ENCODE measurements at regions not wholly inside any gene's neighbourhood (a gene's known extent, or its start where the extent isn't known, plus 50 kb on each side); places are given as distances from the start of the nearest gene placed in this dataset.
"Not testable (repeated sequence)": the region's sequence is repeated elsewhere in the genome, so short reads cannot be mapped to it uniquely, and the experiment has no call there.

DNA sequence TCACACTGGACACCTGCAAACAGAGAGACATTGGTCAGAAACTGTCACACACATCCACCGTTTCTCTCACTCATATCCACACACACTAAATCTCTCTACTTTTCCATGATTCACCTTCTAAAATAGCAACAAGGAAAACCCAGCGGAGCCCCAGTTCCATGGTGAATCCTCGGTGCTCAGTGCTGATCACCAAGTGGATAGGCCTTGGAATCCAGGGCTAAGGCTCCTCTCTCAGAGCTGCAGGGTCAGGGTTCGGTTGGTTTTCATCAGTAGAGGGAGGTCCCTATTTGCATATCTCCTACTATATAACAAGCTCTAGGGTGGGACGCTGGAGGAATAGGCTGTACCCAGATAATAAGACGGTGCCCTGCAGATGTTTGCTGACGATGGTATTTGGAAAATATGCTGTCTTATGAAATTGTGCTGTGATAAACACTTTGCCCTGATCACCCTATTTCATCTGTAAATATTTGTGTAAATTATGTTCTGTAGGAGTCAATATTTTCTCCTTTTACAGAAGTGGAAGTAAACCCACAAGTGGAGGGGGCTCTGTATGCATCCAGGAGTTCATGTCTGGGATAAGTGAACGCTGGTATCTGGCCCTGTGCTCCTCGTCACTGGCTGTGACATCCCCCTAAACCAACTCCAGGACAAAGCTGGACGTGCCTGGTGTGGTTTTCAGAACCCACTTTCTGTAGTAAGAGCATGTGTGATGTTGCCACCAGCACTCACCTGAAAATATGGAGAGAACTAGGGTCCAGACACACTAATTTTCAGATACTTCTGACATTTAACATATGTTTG lies 709.2 kb downstream of the TMEM121 start:
- DNase-seq: no peak

DNA sequence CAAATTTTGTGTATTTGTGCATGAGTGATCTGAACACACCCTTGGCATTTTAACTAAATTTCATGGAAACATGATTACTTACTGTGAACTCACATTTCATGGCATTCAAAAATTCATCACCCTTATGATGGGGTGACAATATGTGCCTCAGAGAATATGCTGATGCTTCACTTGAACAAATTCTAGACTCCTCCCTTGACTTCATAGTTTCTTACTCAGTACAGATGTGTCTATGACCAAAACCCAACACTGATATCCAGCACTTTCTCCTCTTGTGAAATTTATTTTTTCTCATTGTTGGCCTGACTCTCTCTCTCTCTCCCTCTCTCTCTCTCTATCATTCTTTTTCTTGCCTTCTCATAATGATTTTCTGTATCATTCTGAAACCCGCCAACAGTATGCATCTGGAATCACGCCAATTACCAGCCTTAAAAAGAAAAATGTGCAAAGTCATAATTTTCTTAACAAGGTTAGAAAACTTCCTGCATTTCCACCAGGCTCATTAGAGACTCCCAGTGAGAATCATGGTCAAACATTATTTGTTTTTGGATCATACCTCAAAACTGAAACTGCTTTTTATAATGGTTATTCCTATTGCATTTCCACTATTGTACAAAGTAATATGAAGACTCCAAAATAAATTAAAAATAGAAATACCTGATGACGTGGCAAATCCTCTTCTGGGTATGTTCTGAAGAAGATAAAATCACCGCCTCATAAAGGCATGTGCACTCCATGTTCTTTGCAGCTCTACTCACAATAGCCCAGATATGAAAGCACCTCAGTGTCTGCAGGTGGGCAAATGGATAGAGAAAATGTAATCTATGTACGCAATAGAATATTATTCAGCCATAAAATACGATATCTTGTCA lies 722.2 kb downstream of the TMEM121 start:
- DNase-seq: no peak

DNA sequence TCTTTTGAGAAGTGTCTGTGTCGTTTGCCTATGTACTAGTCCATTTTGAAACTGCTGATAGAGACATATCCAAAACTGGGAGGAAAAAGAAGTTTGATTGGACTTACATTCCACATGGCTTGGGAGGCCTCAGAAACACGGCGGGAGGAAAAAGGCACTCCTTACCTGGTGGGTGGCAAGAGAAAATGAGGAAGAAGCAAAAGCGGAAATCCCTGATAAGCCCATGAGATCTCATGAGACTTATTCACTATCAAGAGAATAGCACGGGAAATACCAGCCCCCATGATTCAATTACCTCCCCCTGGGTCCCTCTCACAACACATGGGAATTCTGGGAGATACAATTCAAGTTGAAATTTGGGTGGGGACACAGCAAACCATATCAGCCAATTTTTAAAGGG lies 727.6 kb downstream of the TMEM121 start:
- DNase-seq: not testable (repeated sequence)

DNA sequence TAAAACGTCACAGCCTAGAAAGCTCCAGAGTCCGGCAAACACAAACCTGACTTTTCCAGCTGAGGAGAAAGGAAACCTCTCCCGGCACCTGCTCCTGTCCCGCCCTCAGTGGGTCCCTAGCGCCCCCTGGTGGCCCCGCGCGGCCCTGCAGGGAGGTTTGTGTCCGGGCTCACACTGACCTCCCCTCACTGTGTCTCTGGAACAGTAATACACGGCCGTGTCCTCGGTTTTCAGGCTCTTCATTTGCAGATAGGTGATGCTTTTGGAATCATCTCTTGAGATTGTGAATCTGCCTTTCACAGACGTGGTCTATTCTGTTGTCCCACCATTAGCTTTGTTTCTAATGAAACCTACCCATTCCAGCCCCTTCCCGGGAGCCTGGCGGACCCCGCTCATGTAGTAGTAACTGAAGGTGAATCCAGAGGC lies 731.2 kb downstream of the TMEM121 start:
- not testable (repeated sequence) for DNase-seq

DNA sequence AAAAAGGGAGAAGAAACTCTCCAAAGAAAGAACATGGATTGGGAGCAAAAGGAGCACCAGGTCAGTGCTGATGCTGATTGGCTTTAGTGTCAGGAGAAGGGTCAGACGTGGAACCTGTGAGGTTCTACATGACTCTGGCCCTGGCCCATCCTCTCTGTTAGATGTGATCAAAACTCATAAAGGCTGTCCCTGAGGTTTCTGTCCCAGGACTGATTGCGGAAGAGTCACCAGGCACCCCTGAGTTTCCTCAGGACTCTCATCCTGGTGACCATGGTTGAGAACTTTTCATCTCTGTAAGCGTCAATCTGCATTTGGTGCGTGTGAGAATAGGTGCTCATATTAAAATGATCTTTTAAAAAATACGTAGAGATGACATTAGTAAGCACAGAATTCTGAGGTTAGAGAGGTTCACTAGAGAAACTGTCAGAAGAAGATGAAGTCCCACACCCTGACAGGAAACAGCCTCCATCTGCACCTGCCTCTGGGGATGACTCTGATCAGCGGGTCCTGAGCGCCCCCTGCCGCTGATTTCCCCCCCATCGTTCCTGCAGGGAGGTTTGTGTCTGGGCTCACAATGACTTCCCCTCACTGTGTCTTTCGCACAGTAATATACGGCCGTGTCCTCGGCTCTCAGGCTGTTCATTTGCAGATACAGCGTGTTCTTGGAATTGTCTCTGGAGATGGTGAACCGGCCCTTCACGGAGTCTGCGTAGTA lies 741.8 kb downstream of the TMEM121 start:
- no peak for DNase-seq

DNA sequence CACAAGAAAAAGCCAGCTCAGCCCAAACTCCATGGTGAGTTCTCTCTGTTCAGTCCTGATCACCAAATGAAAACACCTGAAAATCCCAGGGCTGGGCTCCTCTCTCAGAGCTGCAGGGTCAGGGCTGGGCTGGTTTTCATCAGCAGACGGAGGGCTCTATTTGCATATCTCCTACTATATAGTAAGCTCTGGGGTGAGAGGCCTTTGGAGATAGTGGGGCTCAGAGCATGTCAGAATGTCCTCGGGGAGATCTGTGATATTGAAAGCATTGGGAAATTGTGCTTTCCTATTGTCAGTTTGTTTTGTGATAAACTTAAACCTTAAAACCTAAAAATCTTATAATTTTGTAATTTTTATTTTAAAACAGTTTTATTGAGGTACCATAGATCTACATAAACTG lies 742.6 kb downstream of the TMEM121 start:
- DNase-seq: no peak

DNA sequence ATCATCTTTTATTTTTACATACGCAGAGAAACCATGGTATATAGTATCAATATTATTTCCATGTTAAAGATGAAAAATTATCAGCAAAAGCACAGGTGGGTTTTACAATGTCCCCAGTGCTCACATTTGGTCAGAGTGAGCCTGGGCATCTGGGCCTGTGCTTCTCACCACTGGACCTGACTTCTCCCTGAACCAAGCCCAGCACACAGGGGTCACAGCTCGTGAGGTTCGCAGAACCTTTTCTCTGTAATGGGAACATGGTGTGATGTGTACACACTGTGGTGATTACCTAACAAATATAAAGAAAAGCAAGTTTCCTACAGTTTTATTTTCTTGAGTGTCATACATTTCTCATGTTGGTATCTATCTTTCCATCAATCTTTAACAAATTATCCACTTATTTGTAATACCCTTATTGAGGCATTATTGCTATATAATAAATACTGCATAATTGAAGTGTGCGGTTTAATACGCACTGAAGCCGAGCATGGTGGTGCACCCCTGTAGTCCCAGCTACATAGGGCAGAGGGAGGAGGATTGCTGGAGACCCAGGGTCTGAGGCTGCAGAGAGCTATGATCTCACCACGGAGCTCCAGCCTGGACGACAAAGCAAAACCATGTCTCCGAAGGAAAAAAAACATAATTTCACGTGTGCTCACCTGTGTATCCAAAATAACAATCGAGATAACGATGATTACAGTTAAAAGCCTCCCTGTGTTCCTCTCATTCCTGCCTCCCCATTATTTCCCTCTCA lies 743.2 kb downstream of the TMEM121 start:
- no peak for DNase-seq

DNA sequence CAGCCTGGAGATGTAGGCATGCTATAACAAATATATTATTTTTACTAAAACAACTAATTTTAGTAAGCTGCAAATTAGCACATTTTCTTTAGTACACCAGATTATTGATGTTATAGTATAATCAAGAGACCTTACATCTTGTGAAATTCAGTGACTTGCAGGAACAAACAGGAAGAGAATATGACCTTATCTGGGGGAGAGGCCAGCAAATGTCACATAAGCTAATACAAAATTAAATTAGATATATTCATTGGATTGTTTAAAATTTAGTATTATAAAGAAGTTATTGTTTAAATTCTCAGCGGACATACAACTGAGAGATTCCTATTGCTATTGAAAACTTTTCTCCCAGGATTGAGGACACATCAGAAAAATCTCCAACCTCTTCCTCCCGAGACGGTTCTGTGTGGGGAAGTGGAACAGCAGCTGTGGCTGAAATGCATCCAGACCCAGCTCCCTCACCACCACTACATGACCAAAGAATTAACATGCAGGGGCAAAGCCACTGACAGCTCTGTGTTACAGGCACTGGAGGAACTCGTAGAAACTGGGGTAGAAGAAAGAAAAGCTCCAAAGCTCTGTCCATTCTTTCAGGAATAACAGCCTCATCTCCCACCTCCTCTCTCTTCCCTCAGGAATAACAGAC lies 744.2 kb downstream of the TMEM121 start:
- DNase-seq: not testable (repeated sequence)

DNA sequence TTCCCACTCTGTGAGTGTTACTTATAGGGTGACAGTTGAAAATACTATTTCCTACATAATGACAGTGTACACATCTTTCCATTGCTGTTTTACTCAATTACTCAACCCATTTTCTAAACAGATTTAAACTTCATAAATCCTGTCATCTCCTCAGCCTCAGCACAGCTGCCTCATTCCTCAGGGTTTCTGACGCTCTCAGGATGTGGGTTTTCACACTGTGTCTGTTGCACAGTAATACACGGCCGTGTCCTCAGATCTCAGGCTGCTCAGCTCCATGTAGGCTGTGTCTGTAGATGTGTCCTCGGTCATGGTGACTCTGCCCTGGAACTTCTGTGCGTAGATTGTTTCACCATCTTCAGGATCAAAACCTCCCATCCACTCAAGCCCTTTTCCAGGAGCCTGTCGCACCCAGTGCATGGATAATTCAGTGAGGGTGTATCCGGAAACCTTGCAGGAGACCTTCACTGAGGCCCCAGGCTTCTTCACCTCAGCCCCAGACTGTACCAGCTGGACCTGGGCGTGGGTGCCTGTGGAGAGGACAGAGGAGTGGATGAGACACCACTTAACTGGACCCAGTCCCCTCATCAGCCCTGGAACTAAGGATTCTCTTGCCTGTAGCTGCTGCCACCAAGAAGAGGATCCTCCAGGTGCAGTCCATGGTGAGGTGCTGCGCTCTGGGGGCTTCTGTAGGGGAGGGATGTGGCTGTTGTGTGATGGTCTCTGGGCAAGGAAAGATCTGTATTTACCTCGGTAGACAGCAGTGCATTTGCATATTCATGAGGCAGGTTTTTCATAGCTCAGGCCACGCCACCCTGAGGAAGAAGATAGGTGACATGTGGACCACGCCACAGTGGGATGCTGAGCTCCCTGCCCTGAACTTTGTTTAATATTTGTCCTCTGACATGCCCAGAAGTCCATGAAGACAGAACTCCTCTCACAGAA lies 750.2 kb downstream of the TMEM121 start:
- DNase-seq: no peak

DNA sequence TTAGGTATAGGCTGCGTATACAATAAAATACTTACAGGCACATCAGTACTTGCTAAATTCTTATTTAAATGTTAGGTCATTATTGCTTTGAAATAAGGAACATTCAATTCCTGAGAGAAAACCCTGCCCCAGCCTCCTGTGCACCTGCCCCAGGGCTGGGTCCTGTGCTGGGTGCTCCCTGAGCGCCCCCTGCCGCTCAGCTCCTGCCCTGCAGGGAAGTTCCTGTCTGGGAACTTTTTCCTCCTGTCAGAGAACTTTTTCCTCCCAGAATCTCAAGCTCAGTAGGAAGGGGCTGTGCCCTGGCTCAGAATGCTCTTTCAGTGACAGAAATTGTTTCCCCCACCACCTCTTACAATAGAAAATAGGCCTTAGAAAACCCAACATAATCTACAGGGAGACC lies 751.1 kb downstream of the TMEM121 start:
- DNase-seq: no peak

DNA sequence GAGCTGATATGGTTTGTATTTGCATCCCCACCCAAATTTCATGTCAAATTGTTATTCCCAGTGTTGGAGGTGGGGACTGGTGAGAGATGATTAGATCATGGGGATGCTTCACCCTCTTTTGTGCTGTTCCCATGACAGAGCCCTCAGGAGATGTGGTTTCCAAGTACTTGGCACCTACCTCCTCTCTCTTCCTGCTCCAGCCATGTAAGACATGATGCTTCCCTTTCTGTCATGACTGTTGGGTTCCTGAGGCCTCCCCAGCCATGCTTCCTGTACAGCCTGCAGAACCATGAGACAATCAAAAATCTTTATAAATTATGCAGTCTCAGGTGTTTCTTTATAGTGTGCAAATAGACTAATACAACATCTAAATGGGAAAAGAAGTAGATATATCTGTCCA lies 754.5 kb downstream of the TMEM121 start:
- no peak for DNase-seq

DNA sequence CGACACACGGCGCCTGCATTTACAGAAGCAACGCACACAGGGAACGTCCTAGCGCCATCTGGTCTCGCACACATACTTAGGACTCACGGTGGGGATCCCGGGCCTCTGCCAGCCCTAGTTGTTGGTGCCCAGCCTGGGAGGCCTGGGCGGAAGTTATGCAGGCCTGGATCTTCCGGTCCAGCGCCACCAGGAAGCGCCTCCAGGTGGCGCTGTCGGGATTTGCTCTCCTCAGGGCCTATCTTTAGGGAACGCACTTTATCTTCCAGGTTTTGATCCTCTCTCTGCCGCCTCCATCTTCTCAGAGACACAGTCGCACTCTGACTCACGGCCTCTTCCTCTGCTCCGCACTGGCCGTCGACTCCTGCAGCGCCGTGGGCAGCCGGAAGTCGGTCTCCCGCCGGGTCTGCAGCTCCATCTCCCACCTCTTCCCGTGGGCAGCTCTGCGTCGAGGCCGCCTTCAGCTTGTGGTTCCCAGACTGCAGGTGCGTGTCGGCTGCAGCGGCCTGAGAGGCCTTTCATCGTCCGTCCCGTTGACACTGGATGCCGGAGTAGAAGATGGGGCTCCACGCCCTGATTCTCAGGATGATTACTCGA lies 760.4 kb downstream of the TMEM121 start:
- no peak for DNase-seq

DNA sequence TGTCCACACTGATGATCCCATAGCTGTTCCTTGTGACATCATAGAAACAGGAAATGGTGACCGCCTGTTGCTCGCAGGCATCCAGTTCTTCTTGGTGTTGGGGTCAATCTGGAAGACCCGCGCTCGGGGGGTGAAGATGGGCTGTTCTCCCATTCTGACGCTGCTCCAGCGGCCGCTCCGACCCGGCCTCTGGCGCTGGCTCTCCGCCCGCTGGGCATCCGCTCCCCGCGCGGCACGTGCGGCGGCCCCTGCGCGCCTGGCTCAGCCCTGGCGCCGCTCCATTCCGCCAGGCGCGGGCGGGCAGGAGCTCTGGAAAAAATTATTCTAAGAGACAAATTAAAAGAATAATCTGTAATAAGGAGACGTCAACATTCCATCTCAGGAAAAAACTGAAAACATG lies 761.1 kb downstream of the TMEM121 start:
- no peak for DNase-seq

DNA sequence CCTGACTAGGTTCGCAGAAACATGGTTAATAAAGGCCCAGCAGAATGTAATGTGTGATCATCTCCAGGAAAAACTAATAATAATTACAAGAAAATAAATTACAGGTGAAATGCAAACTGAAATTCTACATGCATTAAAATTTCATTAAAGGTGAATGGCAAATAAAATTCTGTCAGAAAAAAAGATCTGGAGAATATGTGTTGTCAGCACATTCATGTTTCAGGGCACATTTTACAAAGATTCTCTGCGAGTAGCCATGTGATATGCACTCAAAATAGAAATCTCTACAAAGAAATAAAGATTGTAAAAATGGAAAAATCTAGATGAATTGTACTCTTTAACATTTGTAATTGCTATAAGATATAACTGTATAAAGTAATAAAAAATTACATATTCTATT lies 765.2 kb downstream of the TMEM121 start:
- no peak for DNase-seq

DNA sequence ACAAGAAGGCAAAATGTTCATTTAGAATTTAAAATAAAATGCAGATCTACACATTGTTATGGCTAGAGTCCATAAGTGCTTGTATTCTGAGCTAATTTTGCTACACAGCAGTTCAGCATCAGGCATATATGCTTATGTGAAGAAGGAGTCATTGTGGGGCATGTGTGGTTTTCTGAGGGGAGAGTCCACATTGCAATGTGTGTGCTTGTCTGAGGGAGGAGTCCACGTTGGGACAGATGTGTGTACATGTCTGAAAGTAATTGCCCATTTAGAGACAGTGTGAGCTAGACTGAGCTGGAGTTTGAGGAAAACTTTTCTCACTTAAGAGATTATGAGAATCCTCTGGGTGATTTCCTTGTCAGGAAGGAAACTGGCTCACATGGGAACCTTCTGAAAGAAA lies 767.9 kb downstream of the TMEM121 start:
- no peak for DNase-seq

DNA sequence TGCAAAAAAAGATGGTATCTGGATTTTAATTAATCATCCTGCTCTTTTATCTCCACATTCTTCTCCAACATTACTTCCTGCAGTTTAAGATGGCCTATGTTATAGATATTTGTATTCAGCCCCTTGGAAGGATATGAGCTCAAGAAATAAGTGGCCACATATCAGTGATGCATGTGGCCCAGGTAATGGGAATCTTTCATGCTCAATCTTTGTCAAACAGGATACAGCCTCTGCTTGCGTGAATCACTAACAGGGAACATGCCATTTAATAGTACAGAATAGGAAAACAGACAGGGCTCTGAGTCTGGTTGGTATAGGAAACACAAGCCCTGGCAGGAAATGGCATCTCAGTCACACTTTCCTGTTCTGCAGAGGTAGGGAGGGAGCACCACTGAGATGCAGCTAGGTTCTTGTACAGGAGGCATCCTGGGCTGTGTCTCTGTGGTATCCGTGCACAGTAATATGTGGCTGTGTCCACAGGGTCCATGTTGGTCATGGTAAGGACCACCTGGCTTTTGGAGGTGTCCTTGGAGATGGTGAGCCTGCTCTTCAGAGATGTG lies 774.6 kb downstream of the TMEM121 start:
- not testable (repeated sequence) for DNase-seq

DNA sequence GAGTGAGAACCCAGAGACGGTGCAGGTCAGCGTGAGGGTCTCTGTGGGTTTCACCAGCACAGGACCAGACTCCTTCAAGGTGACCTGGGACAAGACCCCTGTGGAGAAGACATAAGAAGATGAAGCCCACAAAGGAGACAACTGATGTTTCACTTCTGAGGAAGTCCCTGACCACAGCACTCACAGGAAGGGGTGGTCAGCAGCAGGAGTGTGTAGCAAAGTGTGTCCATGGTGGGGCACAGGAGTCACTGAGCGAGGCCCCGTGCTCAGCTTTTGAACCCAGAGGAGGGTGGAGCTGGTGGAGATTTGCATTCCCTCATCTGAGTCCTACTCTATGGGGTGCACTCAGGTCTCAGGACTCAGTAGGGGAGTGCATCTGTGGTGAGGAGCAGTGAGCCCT lies 775.2 kb downstream of the TMEM121 start:
- DNase-seq: not testable (repeated sequence)

DNA sequence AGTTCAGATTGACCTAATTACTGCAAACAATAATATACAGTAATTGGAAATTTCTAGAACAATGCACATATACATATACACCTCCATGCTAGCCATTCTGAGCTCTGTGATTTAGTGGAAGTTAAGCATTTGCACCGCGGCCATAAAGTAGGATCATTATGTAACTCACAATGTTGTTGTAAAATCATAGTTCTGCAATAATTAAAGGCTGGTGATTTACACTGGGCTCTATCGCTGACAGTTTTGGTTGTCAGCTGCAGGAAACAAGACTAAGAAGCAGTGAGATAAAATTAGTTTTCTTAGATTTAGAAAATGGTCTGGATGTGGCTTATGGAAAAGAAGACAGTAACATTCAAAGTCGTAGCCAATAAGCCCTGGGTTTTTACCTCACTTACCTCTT lies 776.3 kb downstream of the TMEM121 start:
- no peak for DNase-seq

DNA sequence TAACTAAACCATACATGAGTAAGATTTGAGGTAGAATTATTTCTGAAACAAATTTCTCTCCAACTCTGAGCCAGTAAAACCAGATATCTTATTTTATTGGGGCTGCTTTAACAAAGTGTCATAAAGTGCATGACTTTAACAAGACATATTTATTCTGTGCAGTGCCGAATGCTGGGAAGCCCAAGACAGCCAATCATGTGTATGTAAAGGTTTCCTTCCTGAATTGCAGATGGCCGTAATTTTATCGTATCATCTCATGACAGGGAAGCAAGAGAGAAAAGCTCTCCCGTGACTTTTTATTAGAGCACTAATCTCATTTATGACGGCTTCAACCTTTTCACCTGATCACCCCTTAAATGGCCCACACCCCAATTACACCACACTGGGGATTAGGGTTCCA lies 777.9 kb downstream of the TMEM121 start:
- no peak for DNase-seq

DNA sequence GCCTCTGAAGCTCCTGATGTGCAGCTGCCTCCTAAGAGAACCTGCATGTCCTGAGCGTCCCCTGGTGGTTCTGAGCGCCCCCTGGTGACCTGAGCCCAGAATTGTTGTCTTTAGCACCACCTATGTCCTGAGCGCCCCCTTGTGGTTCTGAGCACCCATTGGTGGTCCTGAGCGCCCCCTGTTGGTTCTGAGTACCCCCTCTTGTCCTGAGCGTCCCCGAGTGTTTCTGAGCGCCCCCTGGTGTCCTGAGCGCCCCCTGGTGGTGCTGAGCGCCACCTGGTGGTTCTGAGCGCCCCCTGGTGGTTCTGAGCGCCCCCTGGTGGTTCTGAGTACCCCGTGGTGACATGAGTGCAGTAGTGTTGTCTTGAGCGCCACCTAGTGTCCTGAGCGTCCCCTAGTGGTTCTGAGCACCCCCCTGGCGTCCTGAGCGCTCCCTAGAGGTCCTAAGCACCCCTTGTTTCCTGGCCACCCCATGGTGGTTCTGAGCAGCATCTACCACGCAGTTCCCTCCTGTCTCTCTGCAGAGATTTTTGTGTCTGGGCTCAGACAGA lies 782.5 kb downstream of the TMEM121 start:
- DNase-seq: no peak
